OCI-LY7 (cell line): ENCODE measurements at regions not wholly inside any gene's neighbourhood (a gene's known extent, or its start where the extent isn't known, plus 50 kb on each side); places are given as distances from the start of the nearest gene placed in this dataset.

Experiments
- CTCF ChIP-seq: fragments of 200-600 bp; sonication (generic); conservative IDR thresholded peaks from 2 replicates; pipeline ENCODE4 v1.5.1; 2014; ENCODE audit warnings: mild to moderate bottlenecking, antibody characterized with exemption, low read length, moderate library complexity, mixed read lengths
- EZH2phosphoT487 ChIP-seq: fragments of 200-600 bp; sonication (generic); IDR thresholded peaks from 2 replicates; pipeline ENCODE4 v1.6.1; 2018; ENCODE audit warnings: low read depth, borderline replicate concordance, mild to moderate bottlenecking, mixed run types, antibody characterized with exemption, low read length, moderate library complexity, mixed read lengths

GRCh38 chr6:21371676-21372171 lies 221.8 kb upstream of the SOX4 start:
- TF ChIP-seq EZH2phosphoT487 (no peak), CTCF (no peak)
